ENCODE measurements at regions not wholly inside any gene's neighbourhood (a gene's known extent, or its start where the extent isn't known, plus 50 kb on each side); places are given as distances from the start of the nearest gene placed in this dataset.
"Not testable (repeated sequence)": the region's sequence is repeated elsewhere in the genome, so short reads cannot be mapped to it uniquely, and the experiment has no call there.

- in situ Hi-C loops (cut with HindIII; ENCODE audit: low sequenced_read_pairs), result no loop called here
- no peak overlapping the region for H3K4me3 ChIP-seq (ENCODE audit: low read depth, low read length)
- no peak for DNase-seq (ENCODE audit: low read depth)
- no peak for TF ChIP-seq CTCF (IDR thresholded peaks at IDR 0.05; ENCODE audit: low read depth, low read length, missing control alignments)
These were observed 73.4 kb downstream of the FGD2 start for GRCh38 chr6:37078814-37079213.

GRCh38 chr6:37081042-37081607 is 75.7 kb downstream of the FGD2 start:
- no peak overlapping the region for H3K4me3 ChIP-seq (ENCODE audit: low read depth, low read length)
- no peak for TF ChIP-seq CTCF (IDR thresholded peaks at IDR 0.05; ENCODE audit: low read depth, low read length, missing control alignments)
- DNase-seq (ENCODE audit: low read depth), result no peak
- in situ Hi-C loops (cut with HindIII; ENCODE audit: low sequenced_read_pairs), result no loop called here

DNA sequence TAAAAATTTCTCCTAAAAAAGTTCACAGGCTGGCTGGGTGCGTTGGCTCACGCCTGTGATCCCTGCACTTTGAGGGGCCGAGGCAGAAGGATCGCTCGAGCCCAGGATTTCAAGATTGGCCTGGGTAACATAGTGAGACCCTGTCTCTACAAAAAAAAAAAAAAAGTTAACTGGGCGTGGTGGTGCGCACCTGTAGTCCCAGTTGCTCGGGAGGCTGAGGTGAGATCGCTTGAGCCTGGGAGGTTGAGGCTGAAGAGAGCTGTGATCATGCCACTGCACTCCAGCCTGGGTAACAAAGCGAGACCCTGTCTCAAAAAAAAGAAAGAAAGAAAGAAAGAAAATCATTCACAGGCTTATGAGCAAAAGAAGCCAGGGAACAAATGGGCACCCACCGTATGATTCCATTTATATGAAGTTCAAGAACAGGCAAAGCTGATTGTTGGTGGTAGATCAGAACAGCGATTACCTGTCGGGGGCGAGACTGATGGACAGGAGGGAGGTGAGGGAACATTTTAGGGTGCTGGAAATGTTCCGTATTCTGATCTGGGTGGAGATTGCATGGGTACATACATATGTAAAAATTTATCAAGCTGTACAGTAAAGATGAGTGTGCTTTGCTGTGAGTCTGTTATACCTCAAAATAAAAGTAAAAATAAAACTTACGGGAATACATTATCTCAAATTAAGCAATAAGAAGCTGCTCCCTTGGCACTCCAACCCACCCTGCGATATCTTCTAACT is 77.1 kb downstream of the FGD2 start:
- H3K4me3 ChIP-seq (ENCODE audit: low read depth, low read length), result no peak overlapping the region
- no peak for DNase-seq (ENCODE audit: low read depth)
- no peak for TF ChIP-seq CTCF (IDR thresholded peaks at IDR 0.05; ENCODE audit: low read depth, low read length, missing control alignments)
- in situ Hi-C loops (cut with HindIII; ENCODE audit: low sequenced_read_pairs), result no loop called here

DNA sequence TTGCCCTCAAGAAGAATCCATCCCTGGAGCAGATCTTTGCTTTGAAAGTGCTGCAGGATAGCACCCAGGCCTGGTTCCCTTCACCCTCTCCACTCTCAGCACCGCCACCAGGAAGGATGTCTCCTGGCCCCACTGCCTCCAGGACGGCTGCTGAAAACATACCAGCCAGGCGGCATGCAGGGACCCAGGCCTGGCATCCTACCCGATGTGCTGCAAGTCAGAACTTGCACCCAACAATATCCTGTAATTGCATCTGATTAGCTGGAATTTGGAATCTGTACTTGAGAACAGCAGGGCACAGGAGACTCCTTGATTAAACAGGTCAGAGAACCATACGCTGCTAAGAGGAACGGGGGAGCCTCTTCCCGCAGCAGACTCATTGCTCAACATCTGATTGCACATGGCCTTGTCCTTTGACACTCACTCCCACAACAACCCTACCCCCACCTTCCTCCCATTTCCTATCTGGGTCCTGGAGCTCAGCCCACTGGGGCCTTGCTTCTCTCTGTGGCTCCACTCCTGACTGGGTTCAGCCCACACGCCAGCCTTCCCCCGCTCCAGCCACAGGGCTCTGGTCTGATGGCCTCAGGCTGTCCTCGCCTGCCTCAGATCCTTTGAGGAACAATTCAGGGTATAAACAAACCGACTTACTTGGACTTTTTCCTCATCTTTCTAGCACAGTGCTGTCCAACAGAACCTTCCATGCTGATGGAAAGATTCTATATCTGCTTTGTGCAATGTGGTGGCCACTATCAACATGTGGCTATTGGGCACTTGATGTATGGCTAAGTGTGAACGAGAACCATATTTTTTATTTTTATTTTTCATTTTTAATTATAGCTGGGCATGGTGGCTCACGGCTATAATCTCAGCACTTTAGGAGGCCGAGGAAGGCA is 78.0 kb downstream of the FGD2 start:
- H3K4me3 ChIP-seq (ENCODE audit: low read depth, low read length), result no peak overlapping the region
- DNase-seq (ENCODE audit: low read depth), result no peak
- in situ Hi-C loops (cut with HindIII; ENCODE audit: low sequenced_read_pairs), result no loop called here
- TF ChIP-seq CTCF (IDR thresholded peaks at IDR 0.05; ENCODE audit: low read depth, low read length, missing control alignments), result no peak

DNA sequence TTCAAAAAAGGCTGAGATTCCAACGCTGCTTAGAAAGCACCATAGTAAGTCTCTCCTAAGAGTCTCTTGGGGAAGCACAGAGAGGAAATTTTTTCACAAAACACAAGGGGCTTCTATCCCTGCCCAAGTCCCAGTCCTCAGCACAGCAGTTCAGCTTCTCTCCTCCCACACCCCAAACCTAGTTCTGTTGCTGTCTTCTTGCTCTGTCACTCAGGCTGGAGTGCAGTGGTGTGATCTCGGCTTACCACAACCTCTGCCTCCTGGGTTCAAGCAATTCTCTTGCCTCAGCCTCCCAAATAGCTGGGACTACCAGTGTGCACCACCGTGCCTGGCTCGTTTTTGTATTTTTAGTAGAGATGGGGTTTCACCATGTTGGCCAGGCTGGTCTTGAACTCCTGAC is 79.2 kb downstream of the FGD2 start:
- DNase-seq (ENCODE audit: low read depth); in situ Hi-C loops (cut with HindIII; ENCODE audit: low sequenced_read_pairs): not testable (repeated sequence)

DNA sequence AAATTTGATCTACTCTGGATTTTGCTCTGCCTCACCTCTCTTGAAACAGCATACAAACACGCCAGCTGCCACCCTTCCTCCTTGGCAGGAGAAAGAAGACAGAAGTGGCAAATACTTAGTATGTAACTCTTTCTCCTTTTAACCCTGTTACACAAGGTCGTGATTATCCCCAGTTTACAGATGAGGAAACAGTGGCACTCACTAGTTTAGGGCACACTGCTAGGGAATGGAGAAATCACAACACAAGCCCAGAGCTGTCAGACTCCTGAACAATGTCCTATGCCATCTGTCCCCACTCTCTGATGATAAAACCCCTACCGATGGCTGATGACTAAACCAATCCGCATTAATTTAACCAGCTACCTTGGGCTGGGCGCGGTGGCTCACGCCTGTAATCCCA is 79.7 kb downstream of the FGD2 start:
- no peak for TF ChIP-seq CTCF (IDR thresholded peaks at IDR 0.05; ENCODE audit: low read depth, low read length, missing control alignments)
- no peak overlapping the region for H3K4me3 ChIP-seq (ENCODE audit: low read depth, low read length)
- no peak for DNase-seq (ENCODE audit: low read depth)
- in situ Hi-C loops (cut with HindIII; ENCODE audit: low sequenced_read_pairs), result no loop called here

More for the DNA sequence above, 79.2 kb downstream of the FGD2 start:
- H3K4me3 ChIP-seq (ENCODE audit: low read depth, low read length), result not testable (repeated sequence)

Measured in astrocyte of the cerebellum (primary cell).